ENCODE measurements at regions not wholly inside any gene's neighbourhood (a gene's known extent, or its start where the extent isn't known, plus 50 kb on each side); places are given as distances from the start of the nearest gene placed in this dataset.

- TF ChIP-seq, protein P1, sequence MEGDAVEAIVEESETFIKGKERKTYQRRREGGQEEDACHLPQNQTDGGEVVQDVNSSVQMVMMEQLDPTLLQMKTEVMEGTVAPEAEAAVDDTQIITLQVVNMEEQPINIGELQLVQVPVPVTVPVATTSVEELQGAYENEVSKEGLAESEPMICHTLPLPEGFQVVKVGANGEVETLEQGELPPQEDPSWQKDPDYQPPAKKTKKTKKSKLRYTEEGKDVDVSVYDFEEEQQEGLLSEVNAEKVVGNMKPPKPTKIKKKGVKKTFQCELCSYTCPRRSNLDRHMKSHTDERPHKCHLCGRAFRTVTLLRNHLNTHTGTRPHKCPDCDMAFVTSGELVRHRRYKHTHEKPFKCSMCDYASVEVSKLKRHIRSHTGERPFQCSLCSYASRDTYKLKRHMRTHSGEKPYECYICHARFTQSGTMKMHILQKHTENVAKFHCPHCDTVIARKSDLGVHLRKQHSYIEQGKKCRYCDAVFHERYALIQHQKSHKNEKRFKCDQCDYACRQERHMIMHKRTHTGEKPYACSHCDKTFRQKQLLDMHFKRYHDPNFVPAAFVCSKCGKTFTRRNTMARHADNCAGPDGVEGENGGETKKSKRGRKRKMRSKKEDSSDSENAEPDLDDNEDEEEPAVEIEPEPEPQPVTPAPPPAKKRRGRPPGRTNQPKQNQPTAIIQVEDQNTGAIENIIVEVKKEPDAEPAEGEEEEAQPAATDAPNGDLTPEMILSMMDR (IDR thresholded peaks at IDR 0.05) = no peak
- TF ChIP-seq POLR2A (IDR thresholded peaks at IDR 0.05) = no peak
Measured at GRCh38 chr13:91132381-91132780, 215.1 kb upstream of the MIR17HG start.
